T1000 (cell line): ENCODE measurements at regions not wholly inside any gene's neighbourhood (a gene's known extent, or its start where the extent isn't known, plus 50 kb on each side); places are given as distances from the start of the nearest gene placed in this dataset.

Experiments
- DNase-seq: peaks from one replicate; lab custom pipeline; 2025; ENCODE audit warnings: mixed read lengths; lab: John Stamatoyannopoulos, UW

DNA sequence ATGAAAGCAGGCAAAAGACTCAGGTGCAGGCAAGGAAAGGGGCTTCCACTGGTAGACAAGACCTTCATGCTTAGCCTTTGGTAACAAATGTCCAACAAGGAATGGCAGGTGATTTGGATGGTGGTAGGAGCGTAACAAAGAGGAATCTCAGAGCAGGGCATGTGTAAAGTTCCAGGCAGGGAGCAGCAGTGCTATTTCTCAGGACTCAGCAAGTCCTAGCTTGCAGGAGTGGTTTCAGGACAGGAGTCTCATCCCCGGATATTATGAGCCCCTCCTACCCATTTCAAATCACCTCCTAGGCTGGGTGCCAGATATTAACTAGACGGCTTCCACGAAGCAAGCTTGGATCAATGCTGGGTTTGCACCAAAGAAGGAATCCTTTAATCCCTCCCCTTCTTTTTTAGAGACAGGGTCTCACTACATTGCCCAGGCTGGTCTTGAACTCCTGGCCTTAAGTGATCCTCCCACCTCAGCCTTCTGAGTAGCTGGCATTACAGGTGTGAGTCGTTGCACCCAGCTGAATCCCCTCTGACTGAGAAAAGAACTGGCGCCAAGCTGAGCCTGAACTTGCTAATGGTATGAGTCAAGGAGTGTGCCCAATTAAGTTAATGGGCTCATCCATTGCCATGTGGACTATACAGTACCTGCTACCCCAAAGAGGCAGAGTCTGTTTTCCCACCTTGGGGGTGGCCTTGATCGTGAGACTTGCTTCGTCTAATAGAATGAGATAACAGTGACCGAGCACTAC, 190.3 kb downstream of the ARL4C start:
- DNase-seq: no peak

DNA sequence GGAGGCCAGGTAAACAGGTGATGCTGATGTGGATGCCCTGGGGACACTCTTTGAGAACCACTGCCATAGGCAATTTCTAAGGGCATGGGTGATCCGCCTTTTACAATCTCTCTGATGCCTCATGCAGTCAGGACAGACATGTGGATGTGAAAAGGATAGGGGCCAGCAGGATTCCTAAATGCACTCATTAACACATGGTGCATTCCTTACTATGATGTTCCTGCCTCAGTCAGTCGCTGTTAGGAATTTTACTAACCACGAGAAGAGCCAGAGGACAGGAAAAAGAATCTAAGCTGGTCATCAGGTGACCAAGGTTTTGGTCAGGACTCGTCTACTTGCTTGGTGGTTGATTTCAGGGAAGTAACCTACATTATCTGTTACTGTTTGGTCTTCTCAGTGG, 191.0 kb downstream of the ARL4C start:
- DNase-seq: no peak

DNA sequence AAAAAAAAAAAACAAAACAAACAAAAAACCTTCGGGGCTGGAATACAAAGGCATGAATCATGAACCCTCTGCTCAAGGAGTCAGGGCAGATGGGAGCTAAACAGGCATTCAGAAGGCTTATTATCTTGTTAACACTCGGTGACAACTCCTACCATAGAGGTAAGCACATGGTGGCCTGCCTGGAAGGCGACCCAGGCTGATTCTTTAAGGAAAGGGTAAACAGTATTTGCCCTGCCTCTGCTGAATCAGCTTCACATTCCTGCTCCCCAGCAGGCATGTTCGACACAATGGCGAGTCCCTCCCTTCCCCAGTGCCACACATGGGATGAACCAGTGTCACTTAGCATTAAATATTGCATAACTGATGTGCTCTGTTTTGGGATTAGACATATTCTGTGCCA, 191.9 kb downstream of the ARL4C start:
- no peak for DNase-seq

DNA sequence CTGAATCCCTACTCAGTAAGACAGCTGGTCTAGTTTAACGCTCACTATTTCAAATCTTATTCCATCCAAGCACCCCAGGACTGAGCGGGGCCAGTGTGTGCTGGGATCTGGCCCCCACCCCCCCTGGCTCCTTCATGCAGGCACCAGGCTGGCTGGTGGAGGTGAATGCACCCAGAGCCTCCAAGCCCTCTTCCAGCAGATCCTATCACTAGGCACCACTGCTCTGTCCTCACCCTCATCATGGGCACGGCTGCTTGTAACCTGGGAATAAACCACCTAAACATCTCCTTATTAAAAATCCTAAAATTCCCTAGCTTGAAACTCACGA, 194.3 kb downstream of the ARL4C start:
- DNase-seq: no peak

DNA sequence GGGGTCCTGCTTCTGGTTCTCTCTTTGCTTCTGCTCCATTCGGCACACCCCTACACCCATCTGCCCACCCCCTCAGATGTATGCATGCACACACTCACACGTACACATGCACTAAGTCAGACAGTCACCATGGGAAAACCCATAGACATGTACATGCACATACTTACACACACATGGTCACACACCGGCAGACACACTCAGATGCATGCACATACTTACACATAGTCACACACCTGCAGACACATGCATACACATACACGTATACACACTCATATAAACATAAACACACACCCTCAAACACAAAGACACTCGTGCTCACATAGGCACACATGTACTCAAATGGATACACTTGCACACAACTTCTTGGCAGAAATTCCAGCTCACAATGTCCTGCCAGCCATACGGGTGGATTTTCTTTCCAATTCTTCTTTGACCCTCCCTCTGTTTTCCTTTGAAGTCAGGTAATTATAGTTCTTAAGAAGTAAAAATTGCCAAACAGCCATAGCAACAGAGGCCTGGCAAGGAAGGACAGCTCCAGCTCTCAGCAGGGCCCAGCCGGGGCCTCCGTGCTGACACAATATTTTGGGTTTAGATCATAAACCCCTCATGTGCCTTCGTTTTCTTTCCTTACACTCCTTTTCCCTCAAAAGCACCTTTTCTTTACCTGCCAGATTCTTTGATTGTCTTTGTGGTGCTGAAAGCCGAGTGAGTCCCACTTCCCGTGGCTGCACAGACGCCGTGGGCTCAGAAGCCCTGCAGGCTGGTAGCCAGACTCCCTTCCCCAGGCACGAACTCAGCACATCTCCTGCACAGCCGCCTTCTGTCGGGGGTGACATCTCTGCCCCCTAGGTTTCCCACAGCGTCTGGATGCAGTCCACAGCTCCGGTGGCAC, 195.7 kb downstream of the ARL4C start:
- no peak for DNase-seq

DNA sequence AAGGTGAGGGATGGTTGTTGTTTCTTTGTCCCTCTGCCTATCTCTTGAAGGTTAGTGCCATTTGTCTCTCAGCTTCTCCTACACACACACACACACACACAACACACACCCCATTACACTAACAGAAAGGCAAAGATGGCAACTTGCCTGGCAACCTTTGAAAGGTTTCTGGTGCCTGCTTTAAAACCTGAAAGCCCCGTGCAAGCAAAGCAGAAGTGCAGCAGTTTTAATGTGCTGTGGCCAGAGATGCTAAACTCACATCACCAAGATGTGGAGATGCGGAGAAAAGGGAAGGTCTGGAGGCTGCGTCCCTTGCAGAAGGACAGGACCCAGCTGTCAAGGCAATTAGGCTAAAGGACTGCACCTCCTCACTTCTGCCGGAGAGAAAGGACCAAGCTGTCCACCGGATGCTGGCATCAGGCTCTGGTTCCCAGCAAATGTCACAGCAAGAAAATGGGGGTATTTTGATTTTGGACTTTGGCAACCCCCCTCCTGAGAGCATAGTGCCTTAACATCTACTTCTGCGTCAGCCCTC, 196.4 kb downstream of the ARL4C start:
- no peak for DNase-seq

DNA sequence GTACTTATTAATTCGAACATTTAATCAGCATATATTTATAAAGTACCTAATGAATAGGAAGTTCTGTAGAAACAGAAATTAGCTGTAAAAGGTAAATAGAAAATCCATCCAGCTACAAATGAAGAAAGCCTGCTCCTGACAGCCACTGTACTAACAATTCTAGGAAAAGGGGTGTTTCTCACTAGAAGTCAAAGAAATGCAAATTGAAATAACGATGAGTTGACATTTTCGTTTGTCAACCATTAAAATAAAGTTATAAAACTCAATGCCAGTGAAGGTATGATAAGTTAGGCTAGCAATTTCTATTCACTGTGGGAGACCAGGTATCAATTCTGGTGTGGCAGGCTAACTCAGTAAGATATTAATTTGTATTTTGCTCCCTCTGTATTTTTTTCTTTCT, 198.0 kb downstream of the ARL4C start:
- no peak for DNase-seq

DNA sequence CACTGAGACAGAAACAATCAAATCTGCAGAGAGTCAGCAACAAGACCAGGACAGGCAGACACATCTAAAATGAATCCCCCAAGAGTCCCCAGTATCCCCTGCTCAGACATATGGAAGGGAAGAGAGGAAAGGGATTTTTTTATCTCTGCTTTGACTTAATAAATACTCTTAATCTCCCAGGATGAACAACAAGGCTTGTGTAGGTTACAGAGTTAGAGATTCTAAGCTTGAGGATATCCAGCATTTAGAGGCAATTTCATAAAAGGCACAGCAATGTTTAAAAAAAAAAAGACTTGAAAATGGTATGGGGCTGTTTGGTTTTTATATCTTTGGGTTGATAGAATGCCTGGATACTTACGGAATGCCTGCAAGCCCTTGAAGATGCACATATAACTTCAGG, 199.9 kb downstream of the ARL4C start:
- no peak for DNase-seq

DNA sequence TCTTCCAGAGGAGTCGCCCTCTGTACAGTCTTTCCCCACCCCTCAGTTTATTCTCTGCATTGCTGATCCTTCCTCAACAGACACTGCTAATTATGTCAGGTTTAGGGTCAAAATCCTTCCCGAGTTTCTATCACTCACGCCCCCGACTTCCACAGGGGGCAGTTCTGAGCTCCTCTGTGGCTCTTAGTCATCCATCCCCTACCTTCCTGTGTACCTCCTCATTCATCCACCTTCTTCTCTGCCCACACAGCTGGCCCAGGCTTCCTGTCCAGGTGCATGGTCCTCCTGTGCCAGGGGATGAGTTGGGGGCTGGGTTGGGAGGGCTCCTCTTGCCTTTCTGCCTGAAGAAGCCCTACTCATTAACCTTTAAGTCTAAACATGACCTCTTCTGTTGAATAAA, 202.9 kb downstream of the ARL4C start:
- no peak for DNase-seq

DNA sequence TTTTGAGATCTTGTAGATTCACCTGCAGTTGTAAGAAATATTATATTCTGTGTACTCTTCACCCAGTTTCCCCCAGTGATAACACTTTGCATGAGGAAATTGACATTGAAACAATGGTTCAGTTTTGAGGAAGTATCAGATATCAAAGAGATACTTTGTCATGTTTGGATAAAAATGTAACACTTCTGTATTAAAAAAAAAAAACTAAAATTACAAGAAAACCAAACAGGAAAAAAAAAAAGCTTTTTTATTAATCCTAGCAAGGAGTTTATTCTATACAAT, 204.0 kb downstream of the ARL4C start:
- no peak for DNase-seq

DNA sequence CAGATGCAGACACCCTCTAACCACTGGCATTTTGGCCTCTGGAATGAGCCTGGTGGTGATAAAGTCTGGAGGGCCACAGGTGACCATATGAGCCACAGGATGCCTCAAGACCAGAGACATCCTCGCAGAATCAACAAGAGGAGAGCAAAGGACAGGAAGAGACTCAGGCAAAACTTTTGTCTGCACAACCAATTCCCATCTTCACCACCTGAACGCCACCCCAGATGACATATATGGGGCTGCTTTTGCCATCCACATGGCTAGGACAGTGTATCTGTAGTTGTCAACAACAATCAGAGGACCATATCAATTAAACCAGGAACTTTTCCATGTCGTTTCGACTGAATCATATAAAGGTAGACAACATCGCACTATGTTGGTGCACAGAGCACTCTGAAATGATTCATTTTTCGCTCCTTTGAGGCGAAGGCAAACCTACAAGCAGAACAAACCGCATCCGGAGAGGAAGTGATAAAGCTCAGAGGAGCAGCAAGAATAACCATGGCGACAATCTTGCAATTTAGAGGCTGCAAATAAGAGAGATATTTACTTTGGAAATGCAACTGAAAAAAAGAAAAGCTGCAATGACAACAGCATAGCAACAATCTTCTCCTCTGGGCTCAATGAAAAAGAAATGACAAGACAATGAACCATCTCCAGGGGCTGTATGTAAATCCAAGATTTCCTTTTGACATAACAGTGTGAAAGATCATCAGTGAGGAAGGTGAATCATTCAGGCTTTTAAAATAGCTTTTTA, 204.5 kb downstream of the ARL4C start:
- no peak for DNase-seq

DNA sequence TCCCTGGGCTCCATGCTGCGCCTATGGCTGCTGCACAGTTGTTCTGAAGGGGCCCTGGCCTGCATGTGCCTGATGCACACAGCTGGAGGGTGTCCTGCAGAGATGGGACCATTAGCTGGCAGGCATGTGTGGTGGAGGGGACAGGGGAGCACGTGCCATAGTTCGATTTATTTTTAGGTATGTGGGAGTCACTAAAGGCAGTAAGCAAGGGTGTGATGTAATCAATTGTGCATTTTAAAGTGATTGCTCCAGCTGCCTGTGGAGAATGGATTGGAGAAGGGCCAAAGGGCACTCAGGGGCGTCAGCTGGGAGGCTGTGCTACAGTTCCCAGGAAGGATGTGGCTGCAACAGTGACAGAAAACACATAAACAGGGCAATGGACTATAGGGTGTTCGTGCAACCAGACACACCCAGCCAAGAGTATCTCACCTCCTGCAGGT, 205.1 kb downstream of the ARL4C start:
- no peak for DNase-seq

DNA sequence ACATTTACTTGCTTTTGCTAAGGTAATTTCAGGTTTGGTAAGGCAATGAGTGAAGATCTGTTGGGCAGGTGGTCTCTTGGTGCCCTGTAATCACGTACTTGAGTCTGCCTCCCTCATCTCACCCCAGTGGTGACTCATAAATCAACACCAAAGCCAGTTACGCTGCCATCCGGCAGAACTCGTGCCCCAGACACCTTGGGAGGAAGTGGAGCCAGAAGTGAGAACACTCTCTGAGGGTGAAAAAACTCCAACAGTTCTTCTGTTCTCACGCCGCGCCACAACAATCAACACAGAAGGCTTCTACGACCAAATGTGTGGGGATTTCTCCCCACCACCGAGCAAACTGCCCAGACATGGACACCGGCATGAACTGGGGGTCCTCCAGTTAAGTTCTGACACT, 206.2 kb downstream of the ARL4C start:
- DNase-seq: no peak

DNA sequence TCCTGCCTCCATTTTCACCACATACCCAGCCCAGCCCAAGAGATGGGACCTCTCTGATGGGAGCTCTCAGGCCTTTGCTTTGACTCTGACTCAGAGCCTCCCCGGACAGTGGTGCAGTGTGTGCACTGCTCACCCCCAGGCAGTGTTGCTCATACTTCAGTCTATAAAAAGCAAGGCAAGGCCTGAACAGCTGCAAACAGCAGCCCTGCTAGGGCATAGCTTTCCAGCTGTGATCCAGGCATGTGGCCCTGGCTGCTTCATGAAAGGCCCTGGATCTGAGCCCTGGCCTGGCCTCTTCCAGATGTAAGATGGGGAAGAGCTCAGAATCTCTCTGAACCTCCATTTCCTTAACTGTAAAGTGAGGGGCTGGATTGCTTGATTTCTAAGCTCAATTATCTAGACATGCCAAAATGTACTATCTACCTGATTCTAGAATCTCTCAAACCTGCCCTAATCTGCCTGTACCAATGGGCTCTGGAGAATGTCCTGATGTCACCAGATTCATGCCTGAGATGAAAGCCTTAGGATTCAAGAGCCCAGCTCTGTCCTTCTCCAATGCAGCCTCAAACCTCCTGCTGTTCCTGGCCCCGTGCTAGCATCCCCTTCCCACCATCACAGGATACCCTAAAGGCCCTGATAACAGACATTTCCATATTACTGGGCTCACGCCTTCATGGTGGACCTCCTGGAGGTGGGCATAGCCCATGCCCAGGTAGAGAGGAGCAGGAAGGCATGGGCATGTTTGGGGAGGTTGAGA, 206.9 kb downstream of the ARL4C start:
- peak; percentile 46 for DNase-seq

DNA sequence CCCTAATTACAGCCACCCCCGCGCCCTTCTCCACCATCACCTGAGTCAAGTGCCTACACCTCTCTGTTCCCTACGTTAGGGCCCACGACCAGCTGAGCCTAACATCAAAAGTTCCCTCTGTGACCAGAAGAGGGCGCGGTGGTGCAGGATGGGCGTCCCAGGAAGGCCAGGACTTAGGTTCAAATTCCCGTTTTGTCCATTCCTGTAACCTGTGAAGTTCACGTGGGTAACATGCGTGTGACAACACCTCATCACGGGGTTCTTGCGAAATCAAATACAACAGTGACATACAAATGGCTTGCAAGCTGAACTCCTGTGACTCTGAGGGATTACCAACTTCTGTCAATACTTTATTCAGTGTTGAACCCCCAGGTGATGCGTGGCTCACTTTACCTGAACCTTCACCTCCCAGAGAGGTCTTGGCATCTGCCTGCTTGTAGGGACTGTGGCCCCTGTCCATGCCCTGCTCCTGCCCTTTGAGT, 207.9 kb downstream of the ARL4C start:
- no peak for DNase-seq

DNA sequence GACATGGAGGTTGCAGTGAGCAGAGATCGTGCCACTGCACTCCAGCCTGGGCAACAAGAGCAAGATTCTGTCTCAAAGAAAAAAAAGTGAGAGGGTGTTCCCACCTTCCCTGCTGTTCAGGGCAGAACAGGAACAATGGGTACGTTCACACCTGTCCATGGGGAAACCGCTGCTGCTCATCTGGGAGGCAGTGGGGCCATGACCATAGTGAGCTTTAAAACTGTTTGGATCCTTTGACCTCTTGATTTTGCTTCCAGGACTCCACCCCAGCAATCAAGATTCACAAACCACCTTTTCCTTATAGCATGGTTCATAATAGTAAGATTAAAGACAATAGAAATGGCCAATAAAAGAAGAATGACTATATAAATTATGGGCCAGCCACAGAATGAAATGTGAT, 209.2 kb downstream of the ARL4C start:
- no peak for DNase-seq

DNA sequence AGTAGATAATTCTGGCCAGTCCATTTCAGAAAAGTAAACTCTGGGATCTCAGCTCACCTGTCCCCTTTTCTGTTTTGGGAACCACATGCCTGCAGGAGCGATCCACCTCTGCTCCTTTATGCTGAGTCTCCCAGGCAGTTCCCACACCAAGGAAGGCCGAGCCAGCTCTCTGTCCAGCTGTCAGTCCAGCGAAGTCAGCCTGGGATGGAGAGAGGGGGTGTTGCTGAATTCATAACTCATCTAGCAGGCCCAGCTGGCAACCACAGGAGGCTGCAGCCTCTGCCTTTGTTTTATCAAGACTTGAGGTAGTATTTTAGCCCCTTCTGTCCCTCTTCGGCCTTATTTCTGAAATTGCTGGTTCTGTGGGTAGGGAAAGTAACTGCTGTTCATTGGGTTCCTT, 209.9 kb downstream of the ARL4C start:
- no peak for DNase-seq

DNA sequence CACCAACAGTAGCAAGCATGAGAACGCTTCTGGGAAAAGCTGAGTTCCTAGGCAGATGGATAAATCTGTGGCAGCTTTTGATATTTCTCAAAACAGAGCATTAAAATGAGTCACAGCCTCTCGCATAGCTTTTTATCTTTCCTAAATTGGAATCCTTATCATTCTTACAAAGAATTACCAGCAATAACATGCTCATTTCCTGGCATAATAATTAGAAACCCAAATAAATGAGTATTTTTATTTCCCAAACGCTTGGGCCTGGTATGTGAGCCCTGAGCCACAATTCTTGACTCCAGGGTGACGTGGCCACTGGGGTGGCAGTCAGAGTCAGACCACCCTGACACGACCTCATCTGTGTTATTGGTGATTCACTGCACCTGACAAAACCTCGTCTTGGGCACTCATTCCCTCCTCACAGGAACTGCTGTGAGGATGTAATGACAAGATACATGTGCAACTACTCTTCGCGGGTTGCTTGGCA, 210.7 kb downstream of the ARL4C start:
- peak; percentile 32 for DNase-seq

DNA sequence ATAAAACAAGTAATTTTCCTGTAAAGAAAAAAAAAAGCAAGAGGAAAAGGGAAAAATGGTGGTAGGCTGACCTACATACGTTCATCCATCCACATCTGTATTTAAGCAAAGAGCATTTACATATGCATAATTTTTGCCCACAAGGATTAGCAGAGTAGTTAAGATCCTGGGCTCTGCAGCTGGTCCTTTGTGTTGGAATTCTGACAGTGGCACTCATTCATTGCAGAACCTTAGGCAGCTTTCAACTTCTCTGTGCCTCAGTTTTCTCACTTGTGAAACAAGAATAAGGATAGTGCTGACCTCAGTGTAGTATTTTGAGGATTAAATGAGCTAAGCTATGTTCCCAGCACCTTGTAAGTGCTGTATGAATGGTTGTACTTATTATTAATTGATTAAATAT, 211.3 kb downstream of the ARL4C start:
- no peak for DNase-seq

DNA sequence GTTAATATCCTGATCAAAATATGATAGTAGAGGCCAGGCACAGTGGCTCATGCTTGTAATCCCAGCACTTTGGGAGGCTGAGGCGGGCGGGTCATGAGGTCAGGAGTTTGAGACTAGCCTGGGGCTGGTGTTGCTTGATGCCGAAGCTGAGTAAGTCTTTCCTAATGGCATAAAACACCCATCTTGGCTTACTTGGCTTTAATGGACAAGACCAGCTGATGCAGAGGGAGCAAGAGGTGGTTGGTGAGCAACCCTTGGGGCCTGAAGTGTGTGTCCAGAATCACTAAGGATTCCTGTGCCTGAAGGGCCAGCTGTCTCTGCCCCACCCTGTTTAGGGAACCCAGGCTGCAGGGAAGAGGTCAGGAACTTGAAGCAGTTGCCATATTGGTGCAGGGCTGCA, 217.2 kb downstream of the ARL4C start:
- DNase-seq: no peak

DNA sequence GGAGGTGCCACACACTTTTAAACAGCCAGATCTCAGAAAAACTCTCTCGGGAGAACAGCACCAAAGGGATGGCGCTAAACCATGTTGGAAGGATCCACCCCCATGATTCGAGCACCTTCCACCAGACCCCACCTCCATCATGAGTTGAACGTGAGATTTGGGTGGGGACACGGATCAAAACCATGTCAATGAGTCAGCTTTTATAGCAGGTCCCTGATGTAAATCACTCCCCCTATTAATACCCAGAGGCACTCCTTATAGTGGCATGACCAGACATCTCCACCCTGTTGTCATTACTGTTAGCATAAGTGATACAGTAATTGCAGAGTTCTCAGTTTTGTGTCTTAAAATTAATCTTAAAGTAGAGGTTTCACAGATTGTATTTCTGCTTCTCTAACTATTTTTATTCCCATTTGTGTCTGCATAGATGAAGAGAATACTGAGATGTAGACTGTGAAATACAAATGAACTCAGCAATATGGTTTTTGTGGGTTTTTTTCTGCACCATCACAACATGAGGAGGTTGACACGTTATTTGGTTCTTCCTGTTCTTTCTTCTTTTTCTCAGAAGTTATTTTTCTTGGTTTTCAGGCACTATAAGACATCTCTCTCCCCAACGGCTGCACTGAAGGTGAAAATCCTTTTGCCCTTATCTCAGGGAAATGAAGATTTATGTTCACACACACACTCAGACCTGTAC, 218.2 kb downstream of the ARL4C start:
- DNase-seq: no peak
